ENCODE measurements at regions not wholly inside any gene's neighbourhood (a gene's known extent, or its start where the extent isn't known, plus 50 kb on each side); places are given as distances from the start of the nearest gene placed in this dataset.
"Not testable (repeated sequence)": the region's sequence is repeated elsewhere in the genome, so short reads cannot be mapped to it uniquely, and the experiment has no call there.

DNA sequence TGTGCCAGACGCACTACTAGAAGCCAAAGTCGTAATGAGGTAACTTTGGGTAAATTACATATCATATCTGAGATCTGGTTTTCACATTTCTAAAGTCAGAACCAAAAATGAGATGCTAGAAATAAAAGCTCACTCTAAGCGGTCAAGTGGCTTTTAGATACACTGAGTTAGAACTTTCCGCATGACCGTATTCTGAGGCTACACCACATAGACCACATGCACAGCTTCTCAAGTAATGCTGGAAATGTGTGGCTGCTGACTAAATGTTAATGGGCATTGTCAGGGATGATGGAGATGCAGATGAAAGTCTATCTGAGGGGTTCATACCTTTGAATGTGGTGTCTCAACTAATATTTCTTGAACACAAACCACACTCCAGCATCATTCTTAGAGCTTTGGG, 316.8 kb downstream of the ANAPC1 start:
- not testable (repeated sequence) for TF ChIP-seq CTCF (conservative IDR thresholded peaks at IDR 0.05; ENCODE audit: low read length); EZH2phosphoT487 (IDR thresholded peaks at IDR 0.05; ENCODE audit: borderline replicate concordance)
